ENCODE measurements at regions not wholly inside any gene's neighbourhood (a gene's known extent, or its start where the extent isn't known, plus 50 kb on each side); places are given as distances from the start of the nearest gene placed in this dataset.

GRCh38 chr13:78465250-78465649, 138.1 kb downstream of the POU4F1 start:
- Mint-ChIP-seq H3K4me1 (no peaks in the 10 kb centered on the region), H3K27ac (no peak overlapping the region), H3K4me3 (no peak overlapping the region), H3K9me3 (ENCODE audit: low read depth) (no peaks in the 10 kb centered on the region), H3K27me3 (no peaks in the 10 kb centered on the region), H3K36me3 (no peaks in the 10 kb centered on the region)
- ATAC-seq: no peak
- DNase-seq: no peak
- CTCF ChIA-PET: no interaction called here

- H3K36me3 Mint-ChIP-seq: no peaks in the 10 kb centered on the region
- H3K4me3 Mint-ChIP-seq: no peak overlapping the region
- CTCF ChIA-PET: no interaction called here
- no peak for DNase-seq
- ATAC-seq: no peak
- H3K27me3 Mint-ChIP-seq: no peaks in the 10 kb centered on the region
- H3K27ac Mint-ChIP-seq: no peak overlapping the region
- no peaks in the 10 kb centered on the region for H3K4me1 Mint-ChIP-seq
- H3K9me3 Mint-ChIP-seq (ENCODE audit: low read depth): no peaks in the 10 kb centered on the region
Measured at GRCh38 chr13:78460176-78460575, 143.2 kb downstream of the POU4F1 start.

GRCh38 chr13:78443839-78444238, 159.5 kb downstream of the POU4F1 start:
- Mint-ChIP-seq H3K4me3 (no peak overlapping the region), H3K4me1 (no peaks in the 10 kb centered on the region), H3K27ac (no peak overlapping the region), H3K27me3 (no peaks in the 10 kb centered on the region), H3K36me3 (no peaks in the 10 kb centered on the region), H3K9me3 (ENCODE audit: low read depth) (no peaks in the 10 kb centered on the region)
- CTCF ChIA-PET: no interaction called here
- DNase-seq (no peak), ATAC-seq (no peak)

- H3K36me3 Mint-ChIP-seq: no peaks in the 10 kb centered on the region
- H3K9me3 Mint-ChIP-seq (ENCODE audit: low read depth): no peaks in the 10 kb centered on the region
- H3K4me1 Mint-ChIP-seq: no peaks in the 10 kb centered on the region
- no peaks in the 10 kb centered on the region for H3K27me3 Mint-ChIP-seq
- DNase-seq (no peak), ATAC-seq (no peak)
- no peak overlapping the region for H3K27ac Mint-ChIP-seq
- no peak overlapping the region for H3K4me3 Mint-ChIP-seq
- CTCF ChIA-PET: no interaction called here
Measured at GRCh38 chr13:78437781-78438180, 165.6 kb downstream of the POU4F1 start.

GRCh38 chr13:78436311-78436710, 167.0 kb downstream of the POU4F1 start:
- no peak overlapping the region for H3K4me3 Mint-ChIP-seq
- H3K4me1 Mint-ChIP-seq: no peaks in the 10 kb centered on the region
- no peaks in the 10 kb centered on the region for H3K27me3 Mint-ChIP-seq
- H3K9me3 Mint-ChIP-seq (ENCODE audit: low read depth): no peaks in the 10 kb centered on the region
- ATAC-seq: no peak
- no peaks in the 10 kb centered on the region for H3K36me3 Mint-ChIP-seq
- CTCF ChIA-PET: no interaction called here
- no peak overlapping the region for H3K27ac Mint-ChIP-seq
- no peak for DNase-seq

- Mint-ChIP-seq H3K27me3 (no peaks in the 10 kb centered on the region), H3K27ac (no peak overlapping the region), H3K36me3 (no peaks in the 10 kb centered on the region), H3K4me1 (no peaks in the 10 kb centered on the region), H3K9me3 (ENCODE audit: low read depth) (no peaks in the 10 kb centered on the region), H3K4me3 (no peak overlapping the region)
- ATAC-seq (no peak), DNase-seq (no peak)
- CTCF ChIA-PET: no interaction called here
Measured at GRCh38 chr13:78431328-78431727, 172.0 kb downstream of the POU4F1 start.

- no peaks in the 10 kb centered on the region for H3K4me1 Mint-ChIP-seq
Measured at GRCh38 chr13:78430811-78431210, 172.5 kb downstream of the POU4F1 start.

GRCh38 chr13:78430166-78430791, 173.1 kb downstream of the POU4F1 start:
- ATAC-seq (no peak), DNase-seq (no peak)
- Mint-ChIP-seq H3K27me3 (no peaks in the 10 kb centered on the region), H3K36me3 (no peaks in the 10 kb centered on the region), H3K4me3 (no peak overlapping the region), H3K4me1 (no peaks in the 10 kb centered on the region), H3K9me3 (ENCODE audit: low read depth) (no peaks in the 10 kb centered on the region), H3K27ac (no peak overlapping the region)
- CTCF ChIA-PET: no interaction called here

More at GRCh38 chr13:78430811-78431210, 172.5 kb downstream of the POU4F1 start:
- H3K36me3 Mint-ChIP-seq: no peaks in the 10 kb centered on the region
- no peaks in the 10 kb centered on the region for H3K27me3 Mint-ChIP-seq
- no peak overlapping the region for H3K27ac Mint-ChIP-seq
- CTCF ChIA-PET: no interaction called here
- no peak overlapping the region for H3K4me3 Mint-ChIP-seq
- ATAC-seq: no peak
- no peak for DNase-seq
- H3K9me3 Mint-ChIP-seq (ENCODE audit: low read depth): no peaks in the 10 kb centered on the region

- Mint-ChIP-seq H3K4me1 (no peaks in the 10 kb centered on the region), H3K27ac (no peak overlapping the region), H3K36me3 (no peaks in the 10 kb centered on the region), H3K27me3 (no peaks in the 10 kb centered on the region), H3K9me3 (ENCODE audit: low read depth) (no peaks in the 10 kb centered on the region), H3K4me3 (no peak overlapping the region)
- DNase-seq (no peak), ATAC-seq (no peak)
- CTCF ChIA-PET: no interaction called here
Measured at GRCh38 chr13:78428646-78429045, 174.7 kb downstream of the POU4F1 start.

GRCh38 chr13:78426183-78426582, 177.2 kb downstream of the POU4F1 start:
- no peaks in the 10 kb centered on the region for H3K9me3 Mint-ChIP-seq (ENCODE audit: low read depth)
- no peaks in the 10 kb centered on the region for H3K36me3 Mint-ChIP-seq
- DNase-seq: no peak
- ATAC-seq: no peak
- no peak overlapping the region for H3K27ac Mint-ChIP-seq
- no peaks in the 10 kb centered on the region for H3K4me1 Mint-ChIP-seq
- H3K4me3 Mint-ChIP-seq: no peak overlapping the region
- CTCF ChIA-PET: no interaction called here
- H3K27me3 Mint-ChIP-seq: no peaks in the 10 kb centered on the region

- no peak overlapping the region for H3K27ac Mint-ChIP-seq
- no peaks in the 10 kb centered on the region for H3K27me3 Mint-ChIP-seq
- no peaks in the 10 kb centered on the region for H3K9me3 Mint-ChIP-seq (ENCODE audit: low read depth)
- CTCF ChIA-PET: no interaction called here
- no peak for DNase-seq
- H3K36me3 Mint-ChIP-seq: no peaks in the 10 kb centered on the region
- no peaks in the 10 kb centered on the region for H3K4me1 Mint-ChIP-seq
- no peak for ATAC-seq
- no peak overlapping the region for H3K4me3 Mint-ChIP-seq
Measured at GRCh38 chr13:78420814-78421213, 182.5 kb downstream of the POU4F1 start.

GRCh38 chr13:78413887-78414553, 189.3 kb downstream of the POU4F1 start:
- ATAC-seq (no peak), DNase-seq (no peak)
- Mint-ChIP-seq H3K9me3 (ENCODE audit: low read depth) (no peaks in the 10 kb centered on the region), H3K27me3 (no peaks in the 10 kb centered on the region), H3K4me1 (no peaks in the 10 kb centered on the region), H3K4me3 (no peak overlapping the region), H3K27ac (no peak overlapping the region), H3K36me3 (no peaks in the 10 kb centered on the region)
- CTCF ChIA-PET: no interaction called here

- no peak overlapping the region for H3K27ac Mint-ChIP-seq
- H3K9me3 Mint-ChIP-seq (ENCODE audit: low read depth): no peaks in the 10 kb centered on the region
- ATAC-seq: no peak
- no peak for DNase-seq
- H3K27me3 Mint-ChIP-seq: no peaks in the 10 kb centered on the region
- CTCF ChIA-PET: no interaction called here
- no peak overlapping the region for H3K4me3 Mint-ChIP-seq
- H3K36me3 Mint-ChIP-seq: no peaks in the 10 kb centered on the region
- no peaks in the 10 kb centered on the region for H3K4me1 Mint-ChIP-seq
Measured at GRCh38 chr13:78410847-78411246, 192.5 kb downstream of the POU4F1 start.

- Mint-ChIP-seq H3K4me1 (no peaks in the 10 kb centered on the region), H3K36me3 (no peaks in the 10 kb centered on the region), H3K27ac (no peak overlapping the region), H3K4me3 (no peak overlapping the region), H3K27me3 (no peaks in the 10 kb centered on the region), H3K9me3 (ENCODE audit: low read depth) (no peaks in the 10 kb centered on the region)
- ATAC-seq (no peak), DNase-seq (no peak)
- CTCF ChIA-PET: no interaction called here
Measured at GRCh38 chr13:78410164-78410563, 193.2 kb downstream of the POU4F1 start.

- H3K27me3 Mint-ChIP-seq: no peaks in the 10 kb centered on the region
- no peak overlapping the region for H3K27ac Mint-ChIP-seq
- no peaks in the 10 kb centered on the region for H3K36me3 Mint-ChIP-seq
- DNase-seq: no peak
- H3K4me3 Mint-ChIP-seq: no peak overlapping the region
- no peaks in the 10 kb centered on the region for H3K9me3 Mint-ChIP-seq (ENCODE audit: low read depth)
- ATAC-seq: no peak
- H3K4me1 Mint-ChIP-seq: no peaks in the 10 kb centered on the region
- CTCF ChIA-PET: no interaction called here
Measured at GRCh38 chr13:78409172-78409571, 194.2 kb downstream of the POU4F1 start.
